Ishikawa (cell line): ENCODE measurements at regions not wholly inside any gene's neighbourhood (a gene's known extent, or its start where the extent isn't known, plus 50 kb on each side); places are given as distances from the start of the nearest gene placed in this dataset.

ENCODE experiments used
- EGR1 ChIP-seq: IDR thresholded peaks from 2 replicates; pipeline ENCODE4 v1.6.1; 2012
- EP300 ChIP-seq: IDR thresholded peaks from 2 replicates; pipeline ENCODE4 v1.6.1; 2012; ENCODE audit warnings: borderline replicate concordance
- TAF1 ChIP-seq: IDR thresholded peaks from 2 replicates; pipeline ENCODE4 v1.6.1; 2012; ENCODE audit warnings: low read depth, mild to moderate bottlenecking

- no peak for TF ChIP-seq TAF1
- no peak for TF ChIP-seq EGR1
- TF ChIP-seq EP300: no peak
Measured at GRCh38 chr2:5479265-5479928, 212.8 kb upstream of the SOX11 start.
